ENCODE measurements at regions not wholly inside any gene's neighbourhood (a gene's known extent, or its start where the extent isn't known, plus 50 kb on each side); places are given as distances from the start of the nearest gene placed in this dataset.
A peak's percentile ranks its signal among the peaks of the same experiment; 100 is the strongest.

DNA sequence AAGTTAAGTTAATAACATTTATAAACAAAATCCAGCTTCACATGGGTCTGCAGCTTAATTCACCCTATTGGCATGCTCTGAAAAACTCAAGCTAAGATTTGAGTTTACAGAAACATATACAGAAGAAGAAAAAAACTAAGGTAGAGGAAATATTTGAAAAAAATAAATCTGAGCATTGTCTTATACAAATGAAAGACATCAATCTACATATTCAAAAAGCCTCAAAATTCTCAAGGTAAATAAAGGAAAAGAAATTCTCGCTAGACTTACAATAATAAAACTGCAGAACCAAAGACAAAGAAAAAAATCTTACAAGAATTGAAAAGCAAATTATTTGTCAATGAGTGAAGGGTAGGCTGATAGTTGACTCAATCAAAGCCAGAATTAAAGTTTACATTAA lies 493.4 kb downstream of the CETN3 start:
- H3K4me3 ChIP-seq (ENCODE audit: low read length) = no peak overlapping the region
- TF ChIP-seq, protein P1, sequence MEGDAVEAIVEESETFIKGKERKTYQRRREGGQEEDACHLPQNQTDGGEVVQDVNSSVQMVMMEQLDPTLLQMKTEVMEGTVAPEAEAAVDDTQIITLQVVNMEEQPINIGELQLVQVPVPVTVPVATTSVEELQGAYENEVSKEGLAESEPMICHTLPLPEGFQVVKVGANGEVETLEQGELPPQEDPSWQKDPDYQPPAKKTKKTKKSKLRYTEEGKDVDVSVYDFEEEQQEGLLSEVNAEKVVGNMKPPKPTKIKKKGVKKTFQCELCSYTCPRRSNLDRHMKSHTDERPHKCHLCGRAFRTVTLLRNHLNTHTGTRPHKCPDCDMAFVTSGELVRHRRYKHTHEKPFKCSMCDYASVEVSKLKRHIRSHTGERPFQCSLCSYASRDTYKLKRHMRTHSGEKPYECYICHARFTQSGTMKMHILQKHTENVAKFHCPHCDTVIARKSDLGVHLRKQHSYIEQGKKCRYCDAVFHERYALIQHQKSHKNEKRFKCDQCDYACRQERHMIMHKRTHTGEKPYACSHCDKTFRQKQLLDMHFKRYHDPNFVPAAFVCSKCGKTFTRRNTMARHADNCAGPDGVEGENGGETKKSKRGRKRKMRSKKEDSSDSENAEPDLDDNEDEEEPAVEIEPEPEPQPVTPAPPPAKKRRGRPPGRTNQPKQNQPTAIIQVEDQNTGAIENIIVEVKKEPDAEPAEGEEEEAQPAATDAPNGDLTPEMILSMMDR (IDR thresholded peaks at IDR 0.05; ENCODE audit: insufficient read depth, low read depth, low read length, missing control alignments) = no peak
- DNase-seq (ENCODE audit: low read depth) = no peak

GRCh38 chr5:89908876-89909275 lies 500.7 kb downstream of the CETN3 start:
- TF ChIP-seq, protein P1 (IDR thresholded peaks at IDR 0.05; ENCODE audit: insufficient read depth, low read depth, low read length, missing control alignments) = no peak
- no peak overlapping the region for H3K4me3 ChIP-seq (ENCODE audit: low read length)
- no peak for DNase-seq (ENCODE audit: low read depth)

DNA sequence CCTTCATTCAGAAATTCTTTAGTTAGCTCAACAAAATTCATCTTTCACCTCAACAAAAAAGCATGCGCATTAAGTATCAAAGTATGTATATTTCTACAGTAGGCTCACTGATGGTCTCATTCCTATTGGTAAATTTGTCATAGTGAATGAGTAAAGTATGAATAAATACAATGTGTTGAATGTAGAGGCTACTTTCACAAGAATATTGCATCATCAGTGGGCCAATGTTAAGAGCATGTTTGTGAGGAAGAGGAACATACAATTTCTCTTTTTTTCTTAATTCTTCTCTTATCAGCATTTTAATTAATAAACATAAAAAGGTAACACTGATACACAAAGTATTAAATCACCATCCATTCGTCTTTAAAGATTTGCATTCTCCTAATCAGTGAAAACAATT lies 505.1 kb downstream of the CETN3 start:
- H3K4me3 ChIP-seq (ENCODE audit: low read length) = no peak overlapping the region
- TF ChIP-seq, protein P1 (IDR thresholded peaks at IDR 0.05; ENCODE audit: insufficient read depth, low read depth, low read length, missing control alignments) = no peak
- peak; percentile 58 for DNase-seq (ENCODE audit: low read depth)

GRCh38 chr5:89901983-89902382 lies 507.6 kb downstream of the CETN3 start:
- no peak for DNase-seq (ENCODE audit: low read depth)
- no peak overlapping the region for H3K4me3 ChIP-seq (ENCODE audit: low read length)
- TF ChIP-seq, protein P1 (IDR thresholded peaks at IDR 0.05; ENCODE audit: insufficient read depth, low read depth, low read length, missing control alignments) = no peak

GRCh38 chr5:89901346-89901745 lies 508.2 kb downstream of the CETN3 start:
- H3K4me3 ChIP-seq (ENCODE audit: low read length) = no peak overlapping the region
- TF ChIP-seq, protein P1 (IDR thresholded peaks at IDR 0.05; ENCODE audit: insufficient read depth, low read depth, low read length, missing control alignments) = no peak
- no peak for DNase-seq (ENCODE audit: low read depth)

- TF ChIP-seq, protein P1 (IDR thresholded peaks at IDR 0.05; ENCODE audit: insufficient read depth, low read depth, low read length, missing control alignments) = no peak
- no peak overlapping the region for H3K4me3 ChIP-seq (ENCODE audit: low read length)
- DNase-seq (ENCODE audit: low read depth) = peak; percentile 6
These were observed 509.2 kb downstream of the CETN3 start for GRCh38 chr5:89900346-89900745.

DNA sequence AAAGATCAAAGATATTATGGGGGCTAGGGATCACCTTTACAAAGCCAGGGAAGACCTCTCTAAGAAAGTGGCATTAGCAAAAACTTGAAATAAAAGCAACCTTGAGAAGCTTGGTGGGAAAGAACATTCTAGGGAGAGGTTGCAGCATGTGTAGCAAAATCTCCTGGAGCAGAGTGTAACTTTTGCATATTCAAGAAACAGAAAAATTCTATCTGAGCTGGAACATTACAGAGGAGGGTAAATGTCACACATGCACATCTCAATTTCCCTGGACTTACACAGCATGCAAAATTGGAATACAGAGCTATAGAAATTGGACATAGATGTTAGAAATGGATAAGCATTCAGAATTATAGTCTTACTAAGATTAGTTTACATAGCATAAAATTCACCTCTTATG lies 510.0 kb downstream of the CETN3 start:
- no peak for DNase-seq (ENCODE audit: low read depth)
- H3K4me3 ChIP-seq (ENCODE audit: low read length) = no peak overlapping the region
- TF ChIP-seq, protein P1 (IDR thresholded peaks at IDR 0.05; ENCODE audit: insufficient read depth, low read depth, low read length, missing control alignments) = no peak
